ENCODE measurements at regions not wholly inside any gene's neighbourhood (a gene's known extent, or its start where the extent isn't known, plus 50 kb on each side); places are given as distances from the start of the nearest gene placed in this dataset.

GRCh38 chr7:401495-401894, 111.5 kb downstream of the FOXL3 start:
- Histone ChIP-seq H3K27me3 (ENCODE audit: low read depth) (peaks cover 39% of the 10 kb centered on the region), H3K4me1 (no peaks in the 10 kb centered on the region), H3K27ac (replicated peaks) (no peak overlapping the region), H3K4me3 (no peak overlapping the region), H3K9me3 (replicated peaks) (peaks cover 33% of the 10 kb centered on the region), H3K36me3 (no peaks in the 10 kb centered on the region)
- intact Hi-C loops (cut with micrococcal nuclease) = no loop called here
- no peak for TF ChIP-seq CTCF (IDR thresholded peaks at IDR 0.05; ENCODE audit: borderline replicate concordance)
- peak; percentile 6 for DNase-seq

DNA sequence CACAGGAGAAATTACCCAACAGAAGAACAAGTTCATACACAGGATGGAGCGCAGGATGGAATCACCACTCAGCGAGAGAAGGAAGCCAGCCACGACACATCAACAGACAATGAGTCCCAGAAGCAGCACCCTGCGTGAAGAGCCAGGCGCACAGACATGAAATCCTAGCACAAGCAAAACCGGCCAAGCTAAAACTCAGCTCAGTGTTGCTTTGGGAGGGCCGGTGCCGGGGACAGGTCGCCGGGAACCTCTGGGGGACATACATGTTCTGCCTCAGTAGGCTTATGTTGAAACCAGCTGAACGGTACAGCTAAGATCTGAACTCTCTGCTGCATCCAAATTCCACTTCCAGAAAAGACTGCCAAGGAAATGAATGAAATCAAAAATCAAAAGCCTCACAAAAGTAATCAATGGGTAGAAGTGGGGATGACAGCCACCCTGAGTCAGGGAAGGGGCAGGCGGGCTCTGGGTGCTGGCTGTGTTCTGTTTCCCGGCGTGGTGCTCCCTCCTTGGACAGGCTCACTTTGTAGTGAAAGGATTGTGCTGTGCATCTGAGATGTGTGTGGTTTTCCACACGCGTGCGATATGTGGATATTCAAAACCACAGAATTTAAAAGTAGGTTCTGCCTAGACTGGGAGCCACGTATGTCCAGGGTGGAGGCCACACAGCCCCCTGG, 114.7 kb downstream of the PDGFA start:
- intact Hi-C loops (cut with micrococcal nuclease) = no loop called here
- DNase-seq = no peak
- TF ChIP-seq CTCF (IDR thresholded peaks at IDR 0.05; ENCODE audit: borderline replicate concordance) = no peak
- Histone ChIP-seq H3K9me3 (replicated peaks) (no peaks in the 10 kb centered on the region), H3K4me1 (no peaks in the 10 kb centered on the region), H3K36me3 (no peaks in the 10 kb centered on the region), H3K27me3 (ENCODE audit: low read depth) (peaks cover 72% of the 10 kb centered on the region), H3K27ac (replicated peaks) (no peak overlapping the region), H3K4me3 (no peak overlapping the region)

- Histone ChIP-seq H3K9me3 (replicated peaks) (no peaks in the 10 kb centered on the region), H3K4me3 (no peak overlapping the region), H3K27me3 (ENCODE audit: low read depth) (peaks cover 72% of the 10 kb centered on the region), H3K36me3 (no peaks in the 10 kb centered on the region), H3K27ac (replicated peaks) (no peak overlapping the region), H3K4me1 (no peaks in the 10 kb centered on the region)
- DNase-seq = peak; percentile 10
- TF ChIP-seq CTCF (IDR thresholded peaks at IDR 0.05; ENCODE audit: borderline replicate concordance) = no peak
- intact Hi-C loops (cut with micrococcal nuclease) = no loop called here
Observed at GRCh38 chr7:405489-406211, 114.0 kb downstream of the PDGFA start.

DNA sequence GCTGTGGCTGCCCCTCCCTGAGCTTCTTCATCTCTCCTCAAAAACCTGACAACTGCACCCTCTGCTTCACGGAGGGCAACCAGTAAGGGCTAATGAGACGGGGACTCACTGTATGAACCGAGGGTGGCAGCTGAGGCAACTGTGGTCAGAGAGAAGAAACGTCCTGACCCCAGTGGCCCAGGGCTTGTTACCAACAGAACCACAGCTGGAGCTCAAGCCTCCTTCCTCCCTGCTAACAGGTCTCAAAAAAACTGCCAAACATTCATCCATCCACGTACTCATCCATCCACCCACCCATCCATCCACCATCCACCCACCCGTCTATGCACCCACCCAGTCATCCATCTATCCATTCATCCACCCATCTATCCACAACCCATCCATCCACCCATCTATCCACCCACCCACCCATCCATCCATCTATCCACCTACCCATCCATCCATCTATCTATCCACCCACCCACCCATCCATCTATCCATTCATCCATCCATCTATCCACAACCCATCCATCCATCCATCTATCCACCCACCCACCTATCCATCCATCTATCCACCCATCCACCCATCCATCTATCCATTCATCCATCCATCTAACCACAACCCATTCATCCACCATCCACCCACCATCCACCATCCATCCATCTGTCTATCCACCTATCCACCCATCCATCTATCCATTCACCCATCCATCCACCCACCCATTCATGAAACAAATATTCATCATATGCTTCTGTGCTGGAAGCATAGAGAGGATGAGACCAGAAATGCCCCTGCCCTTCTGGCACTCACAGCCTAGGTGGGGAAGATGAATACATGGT, 111.7 kb downstream of the PDGFA start:
- H3K27ac ChIP-seq (replicated peaks) = no peak overlapping the region
- H3K4me3 ChIP-seq = no peak overlapping the region
- H3K27me3 ChIP-seq (ENCODE audit: low read depth) = peaks cover 64% of the 10 kb centered on the region
- H3K4me1 ChIP-seq = no peaks in the 10 kb centered on the region
- intact Hi-C loops (cut with micrococcal nuclease) = no loop called here
- no peaks in the 10 kb centered on the region for H3K36me3 ChIP-seq
- no peaks in the 10 kb centered on the region for H3K9me3 ChIP-seq (replicated peaks)
- no peak for TF ChIP-seq CTCF (IDR thresholded peaks at IDR 0.05; ENCODE audit: borderline replicate concordance)
- no peak for DNase-seq

- Histone ChIP-seq H3K9me3 (replicated peaks) (no peaks in the 10 kb centered on the region), H3K4me1 (no peaks in the 10 kb centered on the region), H3K36me3 (no peaks in the 10 kb centered on the region), H3K27ac (replicated peaks) (no peak overlapping the region), H3K27me3 (ENCODE audit: low read depth) (peaks cover 64% of the 10 kb centered on the region), H3K4me3 (no peak overlapping the region)
- no peak for DNase-seq
- no peak for TF ChIP-seq CTCF (IDR thresholded peaks at IDR 0.05; ENCODE audit: borderline replicate concordance)
- intact Hi-C loops (cut with micrococcal nuclease) = no loop called here
Observed at GRCh38 chr7:408751-409311, 110.8 kb downstream of the PDGFA start.
